Activated naive CD8-positive, alpha-beta T cell treated with anti-CD3 and anti-CD28 coated beads, Interleukin-2, amount 10 ng/mL, durations not matched to agents 7 days and 5 days (primary cell): ENCODE measurements at regions not wholly inside any gene's neighbourhood (a gene's known extent, or its start where the extent isn't known, plus 50 kb on each side); places are given as distances from the start of the nearest gene placed in this dataset.
"Not testable (repeated sequence)": the region's sequence is repeated elsewhere in the genome, so short reads cannot be mapped to it uniquely, and the experiment has no call there.

Source experiments
- ATAC-seq: fragments of 150-1000 bp; cut with Tn5 transposase; one replicate; pipeline ENCODE4 v1.10.0; 2021; ENCODE audit warnings: low read depth, moderate library complexity
- POLR2A ChIA-PET: fragments of 350-600 bp; sonication (Branson Sonifier 250); formaldehyde crosslinking; loops from one replicate; lab custom pipeline; 2021; ENCODE audit warnings: antibody characterized with exemption; lab: Charles Lee
- DNase-seq: peaks from one replicate; pipeline ENCODE4 v3.0.0; 2021
- H3K27ac Mint-ChIP-seq: one replicate; pipeline ENCODE4 v1.8.0; 2022; ENCODE audit warnings: mild to moderate bottlenecking, mixed read lengths
- H3K27me3 Mint-ChIP-seq: one replicate; pipeline ENCODE4 v1.8.0; 2022; ENCODE audit warnings: mild to moderate bottlenecking, moderate library complexity, mixed read lengths
- H3K36me3 Mint-ChIP-seq: one replicate; pipeline ENCODE4 v1.8.0; 2021; ENCODE audit warnings: mild to moderate bottlenecking, mixed read lengths
- H3K4me1 Mint-ChIP-seq: one replicate; pipeline ENCODE4 v1.8.0; 2021; ENCODE audit warnings: mixed read lengths
- H3K4me3 Mint-ChIP-seq: one replicate; pipeline ENCODE4 v1.8.0; 2022; ENCODE audit warnings: mild to moderate bottlenecking, moderate library complexity, mixed read lengths
- H3K9me3 Mint-ChIP-seq: one replicate; pipeline ENCODE4 v1.8.0; 2021; ENCODE audit warnings: mixed read lengths

DNA sequence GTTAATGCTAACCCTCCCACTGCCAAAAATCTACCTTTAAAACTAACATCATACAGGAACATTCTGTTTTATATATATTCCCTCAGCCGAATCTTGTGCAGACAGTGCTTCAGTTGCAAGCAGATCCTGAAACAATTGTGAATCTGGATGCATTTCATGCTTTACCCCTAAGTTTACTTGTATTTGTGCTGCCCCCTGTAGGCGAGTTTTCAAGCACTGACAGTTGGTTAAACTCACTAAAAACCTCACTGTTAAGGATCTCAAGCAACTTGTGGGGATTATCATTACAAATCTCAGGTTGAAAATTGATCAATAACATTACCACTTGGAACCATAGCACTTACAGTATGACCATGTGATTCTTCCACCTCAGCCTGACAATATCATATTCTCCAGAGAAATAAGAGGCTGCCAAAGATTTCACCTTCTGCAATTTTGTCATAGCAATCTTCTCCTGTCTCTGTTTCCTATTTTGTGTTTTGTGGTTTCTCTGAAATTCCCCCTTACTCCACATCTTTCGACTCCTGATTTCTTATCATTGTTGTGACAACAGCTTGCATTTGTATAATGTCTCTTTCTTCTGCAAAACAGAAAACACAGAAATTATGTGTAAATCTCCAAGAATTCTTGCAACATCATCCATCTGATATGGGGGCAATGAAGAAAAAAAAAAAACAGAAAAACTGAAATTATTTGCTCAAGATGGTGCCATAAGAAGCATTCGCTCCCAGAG, 354.6 kb upstream of the SETBP1 start:
- DNase-seq: no peak

DNA sequence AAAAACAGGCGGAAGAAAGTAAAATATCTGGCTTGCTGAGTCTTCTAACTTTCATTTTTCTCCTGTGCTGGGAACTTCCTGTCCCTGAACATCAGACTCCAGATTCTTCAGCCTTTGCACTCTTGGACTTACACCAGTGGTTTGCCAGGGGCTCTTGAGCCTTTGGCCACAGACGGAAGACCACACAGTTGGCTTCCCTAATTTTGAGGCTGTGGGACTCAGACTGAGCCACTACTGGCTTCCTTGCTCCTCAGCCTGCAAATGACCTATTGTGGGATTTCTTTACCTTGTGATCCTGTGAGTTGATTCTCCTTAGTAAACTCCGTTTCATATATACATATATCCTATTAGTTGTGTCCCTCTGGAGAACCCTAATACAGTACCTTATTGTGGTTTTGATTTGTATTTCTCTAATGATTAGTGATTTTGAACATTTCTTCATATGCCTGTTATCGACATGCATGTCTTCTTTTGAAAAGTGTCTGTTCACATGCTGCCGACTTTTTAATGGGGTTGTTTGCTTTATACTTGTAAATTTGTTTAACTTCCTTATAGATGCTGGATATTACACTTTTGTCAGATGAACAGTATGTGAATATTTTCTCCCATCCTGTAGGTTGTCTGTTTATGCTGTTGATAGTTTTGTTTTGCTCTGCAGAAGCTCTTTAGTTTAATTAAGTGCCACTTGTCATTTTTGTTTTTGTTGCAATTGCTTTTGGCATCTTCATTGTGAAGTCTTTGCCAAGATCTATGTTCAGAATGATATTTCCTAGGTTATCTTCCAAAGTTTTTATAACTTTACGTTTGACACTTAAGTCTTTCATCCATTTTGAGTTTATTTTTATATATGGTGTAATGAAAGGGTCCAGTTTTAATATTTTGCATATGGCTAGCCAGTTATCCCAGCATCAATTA, 348.8 kb upstream of the SETBP1 start:
- peaks cover 1% of the 10 kb centered on the region for H3K9me3 Mint-ChIP-seq
- DNase-seq (no peak), ATAC-seq (no peak)
- H3K27me3 Mint-ChIP-seq: peaks cover 2% of the 10 kb centered on the region
- no peak overlapping the region for H3K4me3 Mint-ChIP-seq
- H3K36me3 Mint-ChIP-seq: no peaks in the 10 kb centered on the region
- no peaks in the 10 kb centered on the region for H3K4me1 Mint-ChIP-seq
- H3K27ac Mint-ChIP-seq: no peak overlapping the region
- POLR2A ChIA-PET: no interaction called here

More for the DNA sequence above, 354.6 kb upstream of the SETBP1 start:
- Mint-ChIP-seq H3K36me3 (no peaks in the 10 kb centered on the region), H3K9me3 (peaks cover 2% of the 10 kb centered on the region), H3K27ac (no peak overlapping the region), H3K27me3 (peaks cover 2% of the 10 kb centered on the region), H3K4me3 (no peak overlapping the region), H3K4me1 (no peaks in the 10 kb centered on the region)
- no peak for ATAC-seq
- POLR2A ChIA-PET: no interaction called here

DNA sequence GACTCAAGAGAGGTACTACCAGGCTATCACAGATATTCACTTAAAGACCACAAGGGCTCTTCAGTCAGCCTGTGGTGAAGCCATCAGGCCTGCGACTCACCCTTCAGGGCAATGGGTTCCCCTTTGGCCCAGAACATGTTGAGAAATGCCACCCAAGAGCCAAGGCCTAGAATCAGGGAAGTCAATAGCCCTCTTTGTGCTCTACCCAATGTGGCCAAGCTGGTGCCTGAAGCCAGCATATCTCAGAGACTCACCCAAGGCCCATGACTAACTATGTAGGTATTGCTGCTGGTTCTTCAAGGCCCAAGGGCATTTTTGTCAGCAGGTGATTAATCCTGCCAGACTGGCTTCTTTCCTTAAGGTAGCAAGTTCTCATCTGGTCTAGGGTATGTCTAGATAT, 338.9 kb upstream of the SETBP1 start:
- DNase-seq: no peak
- no peak overlapping the region for H3K27ac Mint-ChIP-seq
- H3K9me3 Mint-ChIP-seq: peaks cover 9% of the 10 kb centered on the region
- H3K36me3 Mint-ChIP-seq: no peaks in the 10 kb centered on the region
- POLR2A ChIA-PET: no interaction called here
- no peaks in the 10 kb centered on the region for H3K27me3 Mint-ChIP-seq
- ATAC-seq: no peak
- H3K4me1 Mint-ChIP-seq: no peaks in the 10 kb centered on the region
- no peak overlapping the region for H3K4me3 Mint-ChIP-seq

DNA sequence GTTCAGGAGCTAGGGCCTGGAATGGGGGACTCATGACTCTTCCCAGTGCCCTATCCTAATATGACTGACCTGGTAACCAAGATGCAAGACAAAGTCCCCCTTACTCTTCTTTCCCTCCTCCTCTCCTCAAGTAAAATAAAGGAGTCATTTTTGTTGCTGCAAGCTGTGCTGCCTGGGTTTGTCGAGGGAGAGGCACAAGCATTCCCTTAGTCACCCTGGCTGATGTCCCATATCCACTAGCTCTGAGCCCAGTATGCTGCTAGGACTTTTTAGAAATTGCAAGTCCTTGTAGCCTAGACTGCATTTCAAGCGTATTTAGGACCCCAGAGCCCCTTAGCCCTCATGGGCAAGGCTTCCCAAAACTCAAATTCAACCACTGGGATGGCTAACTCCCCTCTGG, 338.5 kb upstream of the SETBP1 start:
- Mint-ChIP-seq H3K4me1 (no peaks in the 10 kb centered on the region), H3K27me3 (no peaks in the 10 kb centered on the region), H3K36me3 (no peaks in the 10 kb centered on the region), H3K4me3 (no peak overlapping the region), H3K27ac (no peak overlapping the region), H3K9me3 (peaks cover 9% of the 10 kb centered on the region)
- DNase-seq (no peak), ATAC-seq (no peak)
- POLR2A ChIA-PET: no interaction called here

DNA sequence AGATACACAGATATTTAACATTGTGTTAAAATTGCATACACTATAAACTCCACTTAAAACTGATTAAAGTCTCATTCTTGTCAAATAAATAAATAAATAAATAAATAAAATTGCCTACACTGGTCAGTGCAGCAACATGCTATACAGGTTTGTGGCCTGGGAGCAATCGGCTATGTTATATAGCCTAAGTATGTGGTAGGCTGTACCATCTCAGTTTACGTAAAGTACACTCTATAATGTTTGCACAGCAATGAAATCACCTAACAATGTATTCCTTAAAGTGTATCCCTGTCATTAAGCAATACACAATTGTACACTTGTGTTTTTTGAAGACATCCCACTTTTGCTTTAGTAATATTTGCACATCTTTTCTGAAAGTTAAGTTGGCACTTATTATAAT, 337.7 kb upstream of the SETBP1 start:
- no peak overlapping the region for H3K4me3 Mint-ChIP-seq
- H3K9me3 Mint-ChIP-seq: peaks cover 7% of the 10 kb centered on the region
- no peaks in the 10 kb centered on the region for H3K36me3 Mint-ChIP-seq
- no peak for DNase-seq
- H3K27ac Mint-ChIP-seq: no peak overlapping the region
- ATAC-seq: no peak
- no peaks in the 10 kb centered on the region for H3K4me1 Mint-ChIP-seq
- no peaks in the 10 kb centered on the region for H3K27me3 Mint-ChIP-seq
- POLR2A ChIA-PET: no interaction called here

DNA sequence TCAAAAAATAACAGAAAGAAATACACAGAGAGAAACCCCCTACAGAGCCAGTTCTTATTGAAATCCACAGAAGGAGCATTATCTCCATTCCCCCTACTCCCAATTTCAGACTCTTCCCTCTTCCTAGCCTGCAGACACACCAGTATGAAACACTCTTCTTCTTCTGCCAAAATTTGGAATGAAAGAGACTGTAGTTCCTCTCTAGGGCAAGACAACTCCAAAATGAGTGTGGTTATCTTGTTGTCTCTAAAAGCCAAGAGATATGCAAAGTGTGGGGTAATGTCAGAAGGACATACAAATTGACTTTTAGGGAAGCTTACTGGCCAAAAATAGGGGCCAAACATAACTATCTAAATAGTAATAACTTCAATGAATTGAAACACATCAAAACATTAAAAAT, 337.1 kb upstream of the SETBP1 start:
- ATAC-seq (no peak), DNase-seq (no peak)
- POLR2A ChIA-PET: no interaction called here
- Mint-ChIP-seq H3K27ac (no peak overlapping the region), H3K4me1 (no peaks in the 10 kb centered on the region), H3K9me3 (peaks cover 6% of the 10 kb centered on the region), H3K27me3 (no peaks in the 10 kb centered on the region), H3K4me3 (no peak overlapping the region), H3K36me3 (no peaks in the 10 kb centered on the region)

DNA sequence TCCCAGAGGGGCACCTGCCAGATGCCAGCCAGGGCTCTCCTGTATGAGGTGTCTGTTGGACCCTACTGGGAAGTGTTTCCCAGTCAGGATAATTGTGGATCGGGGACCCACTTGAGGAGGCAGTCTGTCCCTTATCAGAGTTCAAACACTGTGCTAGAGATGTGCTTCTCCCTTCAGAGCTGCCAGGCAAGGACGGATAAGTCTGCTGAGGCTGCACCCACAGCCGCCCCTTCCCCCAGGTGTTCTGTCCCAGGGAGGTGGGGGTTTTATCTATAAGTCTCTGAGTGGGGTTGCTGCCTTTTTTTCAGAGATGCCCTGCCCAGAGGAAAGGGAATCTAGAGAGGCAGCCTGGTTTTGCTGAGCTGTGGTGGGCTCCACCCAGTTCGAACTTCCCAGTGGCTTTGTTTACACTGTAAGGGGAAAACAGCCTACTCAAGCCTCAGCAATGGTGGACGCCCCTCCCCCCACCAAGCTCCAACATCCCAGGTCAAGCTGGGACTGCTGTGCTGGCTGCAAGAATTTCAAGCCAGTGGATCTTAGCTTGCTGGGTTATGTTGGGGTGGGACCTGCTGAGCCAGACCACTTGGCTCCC, 324.0 kb upstream of the SETBP1 start:
- POLR2A ChIA-PET: no interaction called here
- DNase-seq (no peak), ATAC-seq (no peak)
- no peaks in the 10 kb centered on the region for H3K36me3 Mint-ChIP-seq
- no peaks in the 10 kb centered on the region for H3K27me3 Mint-ChIP-seq
- no peak overlapping the region for H3K4me3 Mint-ChIP-seq
- no peak overlapping the region for H3K27ac Mint-ChIP-seq
- peaks cover 4% of the 10 kb centered on the region for H3K9me3 Mint-ChIP-seq
- H3K4me1 Mint-ChIP-seq: no peaks in the 10 kb centered on the region

DNA sequence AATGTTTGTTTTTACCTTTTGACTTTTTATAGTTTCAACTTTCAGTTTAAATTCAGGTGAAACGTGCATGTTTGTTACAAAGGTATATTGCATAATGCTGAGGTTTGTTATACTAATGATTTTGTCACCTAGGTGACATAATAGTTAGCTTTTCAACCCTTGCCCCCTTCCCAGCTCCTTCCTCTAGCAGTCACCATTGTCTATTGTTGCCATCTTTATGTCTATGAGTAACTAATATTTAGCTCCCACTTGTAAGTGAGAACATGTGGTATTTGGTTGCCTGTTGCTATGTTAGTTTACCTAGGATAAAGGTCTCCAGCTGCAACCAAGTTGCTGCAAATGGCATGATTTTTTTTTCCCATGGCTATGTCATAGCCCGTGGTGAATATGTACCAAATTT, 322.3 kb upstream of the SETBP1 start:
- ATAC-seq (no peak), DNase-seq (no peak)
- peaks cover 2% of the 10 kb centered on the region for H3K9me3 Mint-ChIP-seq
- H3K4me1 Mint-ChIP-seq: no peaks in the 10 kb centered on the region
- H3K4me3 Mint-ChIP-seq: no peak overlapping the region
- H3K27ac Mint-ChIP-seq: no peak overlapping the region
- no peaks in the 10 kb centered on the region for H3K27me3 Mint-ChIP-seq
- H3K36me3 Mint-ChIP-seq: no peaks in the 10 kb centered on the region
- POLR2A ChIA-PET: no interaction called here

DNA sequence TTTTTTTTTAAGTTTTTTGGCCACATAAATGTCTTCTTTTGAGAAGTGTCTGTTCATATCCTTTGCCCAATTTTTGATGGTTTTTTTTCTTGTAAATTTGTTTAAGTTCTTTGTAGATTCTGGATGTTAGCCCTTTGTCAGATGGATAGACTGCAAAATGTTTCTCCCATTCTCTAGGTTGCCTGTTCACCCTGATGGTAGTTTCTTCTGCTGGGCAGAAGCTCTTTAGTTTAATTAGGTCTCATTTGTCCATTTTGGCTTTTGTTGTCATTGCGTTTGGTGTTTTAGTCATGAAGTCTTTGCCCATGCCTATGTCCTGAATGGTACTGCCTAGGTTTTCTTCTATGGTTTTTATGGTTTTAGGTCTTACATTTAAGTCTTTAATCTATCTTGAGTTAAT, 320.9 kb upstream of the SETBP1 start:
- H3K36me3 Mint-ChIP-seq, DNase-seq, H3K27me3 Mint-ChIP-seq, H3K9me3 Mint-ChIP-seq, ATAC-seq, H3K4me3 Mint-ChIP-seq, H3K4me1 Mint-ChIP-seq, H3K27ac Mint-ChIP-seq: not testable (repeated sequence)
- POLR2A ChIA-PET: interaction anchor here (0.7 to 1.2 kb wide), 2 partner anchors 184 to 319 kb away, joined by 3 read pairs; no protein-coding TSS in a partner anchor

DNA sequence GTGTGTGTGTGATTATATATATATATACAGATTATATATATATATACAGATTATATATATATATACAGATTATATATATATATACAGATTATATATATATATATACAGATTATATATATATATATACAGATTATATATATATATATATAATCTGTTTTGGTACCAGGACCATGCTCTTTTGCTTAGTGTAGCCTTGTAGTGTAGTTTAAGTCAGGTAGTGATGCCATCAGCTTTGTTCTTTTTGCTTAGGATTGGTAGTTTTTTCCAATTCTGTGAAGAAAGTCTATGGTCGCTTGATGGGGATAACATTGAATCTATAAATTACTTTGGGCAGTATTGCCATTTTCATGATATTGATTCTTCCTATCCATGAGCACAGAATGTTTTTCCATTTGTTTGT, 318.5 kb upstream of the SETBP1 start:
- H3K4me3 Mint-ChIP-seq, H3K4me1 Mint-ChIP-seq, DNase-seq, H3K27ac Mint-ChIP-seq, H3K36me3 Mint-ChIP-seq, POLR2A ChIA-PET, H3K9me3 Mint-ChIP-seq, H3K27me3 Mint-ChIP-seq, ATAC-seq: not testable (repeated sequence)

DNA sequence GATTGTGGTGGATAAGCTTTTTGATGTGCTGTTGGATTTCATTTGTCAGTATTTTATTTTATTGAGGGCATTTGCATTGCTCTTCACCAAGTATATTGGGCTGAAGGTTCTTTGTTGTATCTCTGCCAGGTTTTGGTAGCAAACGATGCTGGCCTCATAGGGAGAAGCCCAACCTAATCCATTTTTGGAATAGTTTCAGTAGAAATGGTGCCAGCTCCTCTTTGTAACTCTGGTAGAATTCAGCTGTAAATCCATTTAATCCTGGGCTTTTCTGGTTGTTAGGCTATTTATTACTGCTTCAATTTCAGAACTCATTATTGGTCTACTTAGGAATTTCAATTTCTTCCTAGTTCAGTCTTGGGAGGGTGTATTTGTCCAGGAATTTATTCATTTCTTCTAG, 309.8 kb upstream of the SETBP1 start:
- no peak for DNase-seq
- H3K27ac Mint-ChIP-seq: no peak overlapping the region
- no peaks in the 10 kb centered on the region for H3K36me3 Mint-ChIP-seq
- no peaks in the 10 kb centered on the region for H3K4me1 Mint-ChIP-seq
- H3K9me3 Mint-ChIP-seq: peaks cover 3% of the 10 kb centered on the region
- peaks cover under 1% of the 10 kb centered on the region for H3K27me3 Mint-ChIP-seq
- no peak overlapping the region for H3K4me3 Mint-ChIP-seq
- ATAC-seq: no peak
- POLR2A ChIA-PET: no interaction called here

DNA sequence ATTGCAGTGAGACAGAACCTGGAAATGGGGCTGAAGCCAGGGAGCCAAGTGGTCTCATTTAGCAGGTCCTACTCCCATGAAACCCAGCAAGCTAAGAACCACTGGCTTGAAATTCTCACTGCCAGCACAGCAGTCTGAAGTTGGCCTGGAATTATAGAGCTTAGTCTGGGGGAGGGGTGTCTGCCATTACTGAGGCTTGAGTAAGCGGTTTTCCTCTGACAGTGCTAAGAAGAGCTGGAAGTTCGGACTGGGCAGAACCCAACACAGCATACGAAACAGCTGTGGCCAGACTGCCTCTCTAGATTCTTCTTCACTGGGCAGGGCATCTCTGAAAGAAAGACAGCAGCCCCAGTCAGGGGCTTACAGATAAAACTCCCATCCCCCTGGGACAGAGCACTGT, 305.7 kb upstream of the SETBP1 start:
- Mint-ChIP-seq H3K9me3 (peaks cover 6% of the 10 kb centered on the region), H3K27ac (no peak overlapping the region), H3K36me3 (no peaks in the 10 kb centered on the region), H3K4me3 (no peak overlapping the region), H3K27me3 (peaks cover 6% of the 10 kb centered on the region), H3K4me1 (no peaks in the 10 kb centered on the region)
- no peak for ATAC-seq
- DNase-seq: no peak
- POLR2A ChIA-PET: no interaction called here

DNA sequence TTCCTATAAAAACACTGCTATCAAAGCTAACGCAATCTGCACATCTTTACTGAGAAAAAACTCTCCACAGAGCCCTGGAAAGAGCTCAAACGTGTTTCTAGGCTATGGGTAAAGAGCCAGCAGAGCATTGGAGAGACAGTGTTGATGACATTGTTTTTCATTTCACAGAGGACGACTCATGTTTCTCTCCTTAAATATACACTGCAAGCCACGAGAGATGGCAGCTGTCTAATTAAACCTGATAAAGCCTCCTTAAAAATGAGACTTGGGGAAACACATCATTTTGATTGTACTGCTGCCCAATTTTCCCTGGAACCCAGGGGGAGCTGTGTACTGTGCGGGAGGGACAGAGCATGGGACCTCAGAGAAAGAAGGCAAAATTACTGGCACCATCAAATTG, 294.3 kb upstream of the SETBP1 start:
- Mint-ChIP-seq H3K9me3 (no peaks in the 10 kb centered on the region), H3K27me3 (no peaks in the 10 kb centered on the region), H3K4me1 (no peaks in the 10 kb centered on the region), H3K36me3 (no peaks in the 10 kb centered on the region), H3K4me3 (no peak overlapping the region), H3K27ac (no peak overlapping the region)
- no peak for ATAC-seq
- POLR2A ChIA-PET: no interaction called here
- no peak for DNase-seq

DNA sequence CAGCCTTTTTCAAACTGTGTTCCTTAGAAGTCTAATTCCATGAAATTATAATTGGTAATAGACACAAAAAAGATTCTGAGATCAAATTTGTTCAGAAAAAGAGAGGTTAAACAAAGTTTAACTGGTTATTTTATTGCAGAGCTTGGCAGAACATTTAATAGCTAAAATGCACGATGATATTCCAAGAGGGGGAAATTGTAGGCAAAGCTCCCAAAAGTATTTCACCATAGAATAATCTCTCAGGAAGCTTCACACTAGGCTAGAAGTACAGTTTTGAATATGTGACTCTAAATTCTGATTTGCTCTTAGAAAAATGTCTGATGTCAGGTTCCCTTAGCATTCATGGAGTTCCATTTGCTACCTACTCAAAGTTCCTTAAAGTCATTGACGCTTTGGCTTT, 292.4 kb upstream of the SETBP1 start:
- Mint-ChIP-seq H3K36me3 (no peaks in the 10 kb centered on the region), H3K4me3 (no peak overlapping the region), H3K9me3 (no peaks in the 10 kb centered on the region), H3K27me3 (no peaks in the 10 kb centered on the region), H3K27ac (no peak overlapping the region), H3K4me1 (no peaks in the 10 kb centered on the region)
- DNase-seq (no peak), ATAC-seq (no peak)
- POLR2A ChIA-PET: no interaction called here
